H1 (cell line): ENCODE measurements at regions not wholly inside any gene's neighbourhood (a gene's known extent, or its start where the extent isn't known, plus 50 kb on each side); places are given as distances from the start of the nearest gene placed in this dataset.

Source experiments
- KDM1A ChIP-seq: fragments of 200-600, 300-600 bp; sonication (generic); IDR thresholded peaks from 2 replicates; pipeline ENCODE4 v1.7.1; 2016; ENCODE audit warnings: mild to moderate bottlenecking, low read length, borderline replicate concordance
- POLR2AphosphoS5 ChIP-seq: IDR thresholded peaks from 2 replicates; pipeline ENCODE4 v1.6.1; 2011; ENCODE audit warnings: low read depth, low read length
- RFX5 ChIP-seq: IDR thresholded peaks from 2 replicates; pipeline ENCODE4 v1.6.1; 2011; ENCODE audit warnings: low read depth, low read length, improper control_type of control experiment, borderline replicate concordance
- RNF2 ChIP-seq: fragments of 200-900, 300-1000 bp; sonication (generic); IDR thresholded peaks from 2 replicates; pipeline ENCODE4 v1.7.1; 2016; ENCODE audit warnings: borderline replicate concordance, low read depth, mild to moderate bottlenecking, antibody characterized with exemption, low read length; ENCODE audit not compliant: poor library complexity, severe bottlenecking; ENCODE audit errors: missing control alignments
- TBP ChIP-seq: IDR thresholded peaks from 2 replicates; pipeline ENCODE4 v1.6.1; 2011; ENCODE audit warnings: low read depth, low read length, improper control_type of control experiment
- TCF12 ChIP-seq: IDR thresholded peaks from 2 replicates; pipeline ENCODE4 v1.6.1; 2011; ENCODE audit warnings: low read depth, mild to moderate bottlenecking, low read length

- TF ChIP-seq KDM1A: no peak
- TF ChIP-seq TCF12: no peak
- TF ChIP-seq TBP: no peak
- no peak for TF ChIP-seq RFX5
- TF ChIP-seq RNF2: no peak
- TF ChIP-seq POLR2AphosphoS5: no peak
- TF ChIP-seq, all 59 proteins: peak for 0
Observed at GRCh38 chr4:178481564-178481963, 1039.3 kb upstream of the AGA start (continued).
